Body of pancreas (tissue), 4 donors: ENCODE measurements at regions not wholly inside any gene's neighbourhood (a gene's known extent, or its start where the extent isn't known, plus 50 kb on each side); places are given as distances from the start of the nearest gene placed in this dataset.

Source experiments
- ATAC-seq: fragments of 150-250 bp; one replicate; pipeline ENCODE4 v1.9.1; 2016
- DNase-seq, 4 donors: peaks; one replicate each; pipeline ENCODE4 v3.0.0-alpha.2; 2019
- H3K27ac ChIP-seq, 4 donors: fragments of 200-600 bp; sonication (generic); 1 replicate in 3 of 4; 2 replicates in 1 of 4; pipeline versions ENCODE4 v1.5.1 to v1.6.1; 2016 to 2019; ENCODE audit warnings: mild to moderate bottlenecking in 1 of 4, mixed read lengths in 1 of 4, moderate library complexity in 1 of 4
- H3K27me3 ChIP-seq, 2 donors: fragments of 200-600 bp; sonication (generic); one replicate each; pipeline ENCODE4 v1.6.0; 2016; ENCODE audit warnings: mild to moderate bottlenecking in 1 of 2
- H3K36me3 ChIP-seq, 2 donors: fragments of 200-600 bp; sonication (generic); replicated peaks in 1 of 2; 2 replicates each; pipeline ENCODE4 v1.5.1; 2016; ENCODE audit warnings: low read depth in 2 of 2; ENCODE audit not compliant: insufficient read depth in 1 of 2
- H3K4me1 ChIP-seq: fragments of 200-600 bp; sonication (generic); one replicate; pipeline ENCODE4 v1.6.0; 2016
- H3K4me3 ChIP-seq, 2 donors: fragments of 200-600 bp; sonication (generic); 1 replicate in 1 of 2; 2 replicates in 1 of 2; pipeline ENCODE4 v1.5.1; 2016 to 2019
- H3K9me3 ChIP-seq, 3 donors: fragments of 200-600 bp; sonication (generic); 1 replicate in 2 of 3; 2 replicates in 1 of 3; pipeline ENCODE4 v1.5.1; 2016
- CTCF ChIP-seq, 7 experiments: fragments of 450-650 bp in 4 of 7; fragments of 200-600 bp in 3 of 7; sonication (generic) in 3 of 7; IDR thresholded peaks; one replicate each; pipeline ENCODE4 v1.5.1; 2016 to 2019; ENCODE audit warnings: antibody characterized with exemption in 7 of 7
- POLR2A ChIP-seq, 3 donors: fragments of 450-650 bp; IDR thresholded peaks; one replicate each; pipeline ENCODE4 v1.6.1; 2016; ENCODE audit warnings: antibody characterized with exemption in 3 of 3, mild to moderate bottlenecking in 2 of 3
- WGBS, 2 donors: methylation state at CpG; one replicate each; pipeline ENCODE4 v1.1.5; 2017; 5-methylcytosine and 5-hydroxymethylcytosine counted together
- intact Hi-C: fragments of 100-400 bp; cut with DNase I; formaldehyde crosslinking; loops from one replicate; pipeline ENCODE4 v1.15.1; 2023

- Histone ChIP-seq H3K4me1 (peaks cover 18% of the 10 kb centered on the region), H3K27ac (no peak overlapping the region), H3K27me3 (no peaks in the 10 kb centered on the region), H3K9me3 (no peaks in the 10 kb centered on the region), H3K4me3 (no peak overlapping the region), H3K36me3 (no peaks in the 10 kb centered on the region)
- WGBS, 2 donors = 36 to 61% methylated on average over 4 of the region's 4 CpGs
- peak in 2 of 4 donors; percentile 30 to 34 for DNase-seq
- no peak for TF ChIP-seq CTCF (IDR thresholded peaks at IDR 0.05)
- TF ChIP-seq POLR2A (IDR thresholded peaks at IDR 0.05) = no peak
- ATAC-seq = no peak
- intact Hi-C loops = no loop called here
Observed at GRCh38 chr6:43907789-43908472, 137.9 kb downstream of the VEGFA start.

- H3K36me3 ChIP-seq = no peaks in the 10 kb centered on the region
- no peak overlapping the region for H3K27ac ChIP-seq
- DNase-seq = no peak
- H3K4me3 ChIP-seq = no peak overlapping the region
- peaks cover 13% of the 10 kb centered on the region for H3K4me1 ChIP-seq
- 90 to 100% methylated on average over 2 of the region's 2 CpGs for whole genome bisulfite sequencing, 2 donors
- intact Hi-C loops = no loop called here
- no peaks in the 10 kb centered on the region for H3K9me3 ChIP-seq
- TF ChIP-seq POLR2A (IDR thresholded peaks at IDR 0.05) (no peak), CTCF (IDR thresholded peaks at IDR 0.05) (no peak)
- H3K27me3 ChIP-seq = no peaks in the 10 kb centered on the region
- ATAC-seq = no peak
Observed at GRCh38 chr6:43907312-43907711, 137.3 kb downstream of the VEGFA start.

- TF ChIP-seq POLR2A (IDR thresholded peaks at IDR 0.05) (no peak), CTCF (IDR thresholded peaks at IDR 0.05) (no peak)
- no peak overlapping the region for H3K27ac ChIP-seq
- H3K36me3 ChIP-seq = no peaks in the 10 kb centered on the region
- intact Hi-C loops = no loop called here
- WGBS, 2 donors = 85 to 86% methylated on average over 6 of the region's 6 CpGs
- no peaks in the 10 kb centered on the region for H3K27me3 ChIP-seq
- H3K9me3 ChIP-seq = no peaks in the 10 kb centered on the region
- DNase-seq = no peak
- H3K4me1 ChIP-seq = peaks cover 6% of the 10 kb centered on the region
- no peak overlapping the region for H3K4me3 ChIP-seq
- no peak for ATAC-seq
Observed at GRCh38 chr6:43904311-43905123, 134.5 kb downstream of the VEGFA start.

GRCh38 chr6:43903739-43904290, 133.8 kb downstream of the VEGFA start:
- 92 to 93% methylated on average over 6 to 7 of the region's 7 CpGs for WGBS, 2 donors
- TF ChIP-seq CTCF (IDR thresholded peaks at IDR 0.05) (no peak), POLR2A (IDR thresholded peaks at IDR 0.05) (no peak)
- H3K36me3 ChIP-seq = no peaks in the 10 kb centered on the region
- no peaks in the 10 kb centered on the region for H3K27me3 ChIP-seq
- ATAC-seq (no peak), DNase-seq (no peak)
- no peak overlapping the region for H3K4me3 ChIP-seq
- H3K4me1 ChIP-seq = peaks cover 6% of the 10 kb centered on the region
- no peak overlapping the region for H3K27ac ChIP-seq
- intact Hi-C loops = no loop called here
- H3K9me3 ChIP-seq = no peaks in the 10 kb centered on the region
